GM12865 (cell line): ENCODE measurements at regions not wholly inside any gene's neighbourhood (a gene's known extent, or its start where the extent isn't known, plus 50 kb on each side); places are given as distances from the start of the nearest gene placed in this dataset.

Experiments
- DNase-seq: peaks from one replicate; pipeline ENCODE4 v3.0.0; 2010; ENCODE audit warnings: low read depth
- H3K4me3 ChIP-seq: 2 replicates; pipeline ENCODE4 v1.5.1; 2011; ENCODE audit warnings: mild to moderate bottlenecking, low read depth, low read length, control low read depth
- TF ChIP-seq, protein P1 (sequence below): IDR thresholded peaks from 2 replicates; pipeline ENCODE4 v1.5.1; 2011; ENCODE audit warnings: low read length, control low read depth, low read depth, inconsistent platforms; ENCODE audit not compliant: insufficient read depth; ENCODE audit errors: missing control alignments

DNA sequence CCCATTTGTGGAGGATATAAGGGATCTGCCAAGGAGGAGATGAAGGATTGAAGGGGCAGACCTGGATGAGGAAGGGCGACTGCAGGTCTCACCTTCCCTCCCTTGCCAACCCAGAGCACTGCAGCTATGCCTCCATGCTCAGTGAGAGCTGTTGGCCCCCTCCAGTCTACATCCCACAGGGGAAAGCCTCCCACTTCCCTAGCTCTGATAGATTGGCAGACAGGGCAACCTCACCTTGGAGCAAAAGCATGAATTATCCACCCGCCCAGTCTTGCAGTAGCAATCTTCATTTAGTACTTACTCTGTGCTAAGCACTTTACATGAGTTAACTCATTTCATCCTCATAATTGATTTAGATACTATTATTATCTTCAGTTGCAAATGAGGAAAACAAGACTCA, 70.4 kb upstream of the SMNDC1 start:
- DNase-seq, result no peak
- TF ChIP-seq, protein P1, sequence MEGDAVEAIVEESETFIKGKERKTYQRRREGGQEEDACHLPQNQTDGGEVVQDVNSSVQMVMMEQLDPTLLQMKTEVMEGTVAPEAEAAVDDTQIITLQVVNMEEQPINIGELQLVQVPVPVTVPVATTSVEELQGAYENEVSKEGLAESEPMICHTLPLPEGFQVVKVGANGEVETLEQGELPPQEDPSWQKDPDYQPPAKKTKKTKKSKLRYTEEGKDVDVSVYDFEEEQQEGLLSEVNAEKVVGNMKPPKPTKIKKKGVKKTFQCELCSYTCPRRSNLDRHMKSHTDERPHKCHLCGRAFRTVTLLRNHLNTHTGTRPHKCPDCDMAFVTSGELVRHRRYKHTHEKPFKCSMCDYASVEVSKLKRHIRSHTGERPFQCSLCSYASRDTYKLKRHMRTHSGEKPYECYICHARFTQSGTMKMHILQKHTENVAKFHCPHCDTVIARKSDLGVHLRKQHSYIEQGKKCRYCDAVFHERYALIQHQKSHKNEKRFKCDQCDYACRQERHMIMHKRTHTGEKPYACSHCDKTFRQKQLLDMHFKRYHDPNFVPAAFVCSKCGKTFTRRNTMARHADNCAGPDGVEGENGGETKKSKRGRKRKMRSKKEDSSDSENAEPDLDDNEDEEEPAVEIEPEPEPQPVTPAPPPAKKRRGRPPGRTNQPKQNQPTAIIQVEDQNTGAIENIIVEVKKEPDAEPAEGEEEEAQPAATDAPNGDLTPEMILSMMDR, result no peak

DNA sequence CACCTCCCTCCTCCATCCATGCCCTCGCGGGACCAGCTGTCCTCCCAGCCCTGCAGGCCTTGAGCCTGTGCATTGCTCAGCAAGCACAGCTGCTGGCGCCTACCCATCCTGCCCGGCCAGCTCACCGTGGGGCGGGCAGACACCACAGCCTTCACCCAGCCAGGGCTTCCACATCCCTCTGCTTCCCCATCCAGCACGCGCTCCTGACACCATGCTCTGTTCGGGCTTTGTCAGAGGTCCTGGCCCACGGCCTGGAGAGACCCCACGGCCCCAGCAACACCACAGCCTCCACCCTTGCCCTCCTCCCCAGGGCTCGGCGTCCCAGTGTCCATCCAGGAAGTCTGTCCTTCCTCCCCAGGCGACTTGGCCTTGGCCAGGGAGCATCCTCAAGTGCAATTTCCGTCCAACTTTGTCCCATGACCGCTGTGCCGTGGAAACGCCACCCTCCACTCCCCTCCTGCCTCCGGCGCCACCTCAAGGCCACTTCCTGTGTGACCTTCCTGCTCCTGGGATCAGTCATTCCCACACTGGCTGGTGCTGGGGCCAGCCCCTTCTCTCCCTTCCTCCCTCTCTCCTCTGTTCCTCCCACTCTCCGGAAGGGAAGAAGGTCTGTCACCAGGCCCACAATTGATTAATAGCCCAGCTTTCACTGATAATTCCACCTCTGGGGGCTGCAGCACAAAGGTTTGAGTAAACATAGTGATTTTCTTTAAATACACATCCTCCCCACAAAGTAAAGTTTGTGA, 71.5 kb upstream of the SMNDC1 start:
- TF ChIP-seq, protein P1, result no peak
- no peak for DNase-seq
- no peak overlapping the region for H3K4me3 ChIP-seq

More for the DNA sequence above, 70.4 kb upstream of the SMNDC1 start:
- H3K4me3 ChIP-seq, result no peak overlapping the region

DNA sequence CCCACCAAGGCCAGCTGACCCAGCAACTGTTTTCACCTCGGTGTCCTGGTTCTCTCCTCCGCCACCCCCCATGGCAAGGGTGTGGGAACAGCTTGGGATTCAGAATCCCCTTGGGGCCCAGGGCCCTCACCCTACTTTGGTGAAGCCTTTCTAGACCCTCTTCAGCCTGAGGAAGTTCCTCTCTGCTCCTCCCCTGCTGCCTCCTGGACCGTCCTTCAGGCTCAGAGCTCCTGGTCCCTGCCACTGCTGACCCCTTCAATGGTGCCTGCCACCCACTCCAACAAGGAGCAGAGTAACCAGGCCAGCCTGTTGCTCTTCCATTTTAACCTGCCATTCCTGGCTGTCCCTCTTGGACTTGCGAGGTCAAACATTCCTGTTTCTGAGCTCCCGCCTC, 72.0 kb upstream of the SMNDC1 start:
- no peak for DNase-seq
- TF ChIP-seq, protein P1, result no peak

DNA sequence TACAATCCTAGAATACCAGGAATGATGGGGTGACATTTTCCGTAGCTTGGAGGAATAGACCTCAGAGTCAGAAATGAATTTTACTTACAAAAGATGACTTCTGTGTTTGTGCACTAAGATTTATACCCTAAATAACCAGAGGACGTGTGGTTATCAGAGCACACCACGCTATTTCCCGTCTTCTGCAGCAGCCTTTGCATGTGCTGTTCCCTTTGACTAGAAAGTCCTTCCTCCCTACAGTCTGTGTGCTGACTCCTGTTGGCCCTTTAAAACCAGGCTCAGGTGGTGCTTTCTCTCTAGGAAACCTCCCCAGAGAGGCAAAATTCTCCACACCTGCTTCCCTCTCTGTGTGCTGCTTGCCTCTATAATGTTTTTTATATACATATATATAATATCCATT, 73.3 kb upstream of the SMNDC1 start:
- TF ChIP-seq, protein P1, result no peak
- H3K4me3 ChIP-seq, result no peak overlapping the region
- no peak for DNase-seq

More for the DNA sequence above, 72.0 kb upstream of the SMNDC1 start:
- H3K4me3 ChIP-seq, result no peak overlapping the region

DNA sequence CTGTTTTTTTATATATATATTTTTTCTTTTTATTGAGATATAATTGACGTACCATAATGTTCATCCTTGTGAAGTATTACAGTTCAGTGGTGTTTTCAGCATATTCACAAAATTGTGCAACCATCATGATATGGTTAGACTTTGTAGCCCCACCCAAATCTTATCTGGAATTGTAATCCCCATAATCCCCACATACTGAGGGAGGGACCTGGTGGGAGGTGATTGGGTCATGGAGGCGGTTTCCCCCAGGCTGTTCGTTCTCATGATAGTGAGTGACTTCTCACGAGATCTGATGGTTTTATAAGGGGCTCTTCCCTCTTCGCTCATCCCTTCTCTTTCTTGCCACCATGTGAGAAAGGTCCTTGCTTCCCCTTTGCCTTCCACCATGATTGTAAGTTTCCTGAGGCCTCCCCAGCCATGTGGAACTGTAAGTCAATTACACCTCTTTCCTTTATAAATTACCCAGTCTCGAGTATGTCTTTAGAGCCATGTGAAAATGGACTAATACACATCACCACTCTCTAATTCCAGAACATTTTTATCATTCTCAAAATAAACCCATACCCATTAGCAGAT, 73.9 kb upstream of the SMNDC1 start:
- no peak for DNase-seq
- TF ChIP-seq, protein P1, result no peak
- no peak overlapping the region for H3K4me3 ChIP-seq

DNA sequence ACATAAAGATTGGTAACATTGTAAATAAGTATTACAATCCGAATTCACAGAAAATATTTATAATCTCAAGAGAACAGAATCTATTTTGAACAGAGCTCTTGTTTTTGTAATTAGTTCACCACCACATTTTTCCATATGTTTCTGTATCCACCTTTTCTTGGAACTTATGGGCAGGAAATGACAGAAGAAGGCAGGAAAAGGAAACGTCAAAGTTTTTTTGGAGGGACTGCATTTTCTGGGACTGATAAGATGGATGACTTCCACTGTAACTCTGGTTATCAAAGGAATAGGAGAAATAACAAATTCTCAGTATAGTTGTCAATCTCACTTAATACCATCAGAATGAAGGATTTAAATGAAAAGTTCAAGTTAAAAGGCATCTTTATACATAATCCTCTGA, 75.1 kb upstream of the SMNDC1 start:
- H3K4me3 ChIP-seq, result no peak overlapping the region
- no peak for DNase-seq
- TF ChIP-seq, protein P1, result no peak
